Prostate gland (tissue), 2 donors: ENCODE measurements at regions not wholly inside any gene's neighbourhood (a gene's known extent, or its start where the extent isn't known, plus 50 kb on each side); places are given as distances from the start of the nearest gene placed in this dataset.

ENCODE experiments used
- DNase-seq: peaks from one replicate; pipeline ENCODE4 v3.0.0-alpha.2; 2019; ENCODE audit warnings: low spot score
- H3K27ac ChIP-seq, 2 donors: fragments of 200-600 bp; sonication (generic); 2 replicates each; pipeline ENCODE4 v1.5.1; 2017 to 2019
- H3K27me3 ChIP-seq: fragments of 200-600 bp; sonication (generic); replicated peaks from 2 replicates; pipeline ENCODE4 v1.5.1; 2019; ENCODE audit not compliant: insufficient read depth
- H3K36me3 ChIP-seq, 2 donors: fragments of 200-600 bp; sonication (generic); 1 replicate in 1 of 2; 2 replicates in 1 of 2; pipeline versions ENCODE4 v1.5.1 to v1.8.1; 2017 to 2019
- H3K4me1 ChIP-seq: fragments of 200-600 bp; sonication (generic); replicated peaks from 2 replicates; pipeline ENCODE4 v1.5.1; 2019
- H3K4me3 ChIP-seq, 2 donors: fragments of 200-600 bp; sonication (generic); 2 replicates each; pipeline ENCODE4 v1.5.1; 2017 to 2019
- H3K9me3 ChIP-seq: fragments of 200-600 bp; sonication (generic); 2 replicates; pipeline ENCODE4 v1.5.1; 2017
- POLR2A ChIP-seq: fragments of 450-650 bp; IDR thresholded peaks from one replicate; pipeline ENCODE4 v1.6.1; 2016; ENCODE audit warnings: antibody characterized with exemption, mild to moderate bottlenecking
- POLR2AphosphoS5 ChIP-seq: sonication (generic); formaldehyde crosslinking; IDR thresholded peaks from one replicate; pipeline ENCODE4 v1.6.1; 2017; ENCODE audit warnings: antibody characterized with exemption
- WGBS: methylation state at CpG from one replicate; pipeline ENCODE4 v1.1.5; 2018; 5-methylcytosine and 5-hydroxymethylcytosine counted together
- intact Hi-C: fragments of 100-400 bp; cut with DNase I; formaldehyde crosslinking; loops from one replicate; pipeline ENCODE4 v1.14.2; 2022
- TF ChIP-seq, protein P1 (sequence below), 4 experiments: fragments of 200-600 bp in 2 of 4; fragments of 450-650 bp in 2 of 4; sonication (generic) in 2 of 4; IDR thresholded peaks; 1 replicate in 3 of 4; 2 replicates in 1 of 4; pipeline ENCODE4 v1.5.1; 2016 to 2019; ENCODE audit warnings: antibody characterized with exemption in 4 of 4, mild to moderate bottlenecking in 2 of 4, moderate library complexity in 2 of 4

DNA sequence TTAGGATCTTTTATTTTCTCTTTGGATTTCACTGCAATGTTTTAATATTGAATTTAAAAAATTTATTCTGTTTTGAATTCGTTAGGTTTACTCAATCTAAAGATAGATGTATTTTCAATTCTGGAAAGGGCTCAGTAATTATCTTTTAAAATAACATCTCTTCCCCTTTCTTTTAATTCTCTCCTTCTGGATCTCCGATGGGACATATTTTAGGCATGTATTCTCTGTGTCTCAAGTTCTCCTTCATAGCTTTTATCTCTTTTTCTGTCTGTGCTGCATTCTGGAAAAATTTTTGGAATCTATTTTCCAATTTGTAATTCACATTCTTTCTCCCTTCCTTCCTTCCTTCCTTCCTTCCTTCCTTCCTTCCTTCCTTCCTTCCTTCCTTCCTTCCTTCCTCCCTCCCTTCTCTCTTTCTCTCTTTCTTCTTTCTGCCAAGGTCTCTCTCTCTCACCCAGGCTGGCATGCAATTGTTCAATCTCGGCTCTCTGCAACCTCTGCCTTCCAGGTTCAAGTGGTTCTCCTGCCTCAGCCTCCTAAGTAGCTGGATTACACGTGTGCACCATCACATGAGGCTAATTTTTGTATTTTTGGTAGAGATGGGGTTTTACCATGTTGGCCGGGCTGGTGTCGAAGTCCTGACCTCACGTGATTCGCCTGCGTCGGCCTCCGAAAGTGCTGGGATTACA is 98.5 kb upstream of the CTTNBP2 start:
- 84% methylated on average over 11 of the region's 11 CpGs for WGBS
- H3K36me3 ChIP-seq = no peaks in the 10 kb centered on the region
- no peak for DNase-seq
- no peak for TF ChIP-seq POLR2AphosphoS5
- TF ChIP-seq, protein P1, sequence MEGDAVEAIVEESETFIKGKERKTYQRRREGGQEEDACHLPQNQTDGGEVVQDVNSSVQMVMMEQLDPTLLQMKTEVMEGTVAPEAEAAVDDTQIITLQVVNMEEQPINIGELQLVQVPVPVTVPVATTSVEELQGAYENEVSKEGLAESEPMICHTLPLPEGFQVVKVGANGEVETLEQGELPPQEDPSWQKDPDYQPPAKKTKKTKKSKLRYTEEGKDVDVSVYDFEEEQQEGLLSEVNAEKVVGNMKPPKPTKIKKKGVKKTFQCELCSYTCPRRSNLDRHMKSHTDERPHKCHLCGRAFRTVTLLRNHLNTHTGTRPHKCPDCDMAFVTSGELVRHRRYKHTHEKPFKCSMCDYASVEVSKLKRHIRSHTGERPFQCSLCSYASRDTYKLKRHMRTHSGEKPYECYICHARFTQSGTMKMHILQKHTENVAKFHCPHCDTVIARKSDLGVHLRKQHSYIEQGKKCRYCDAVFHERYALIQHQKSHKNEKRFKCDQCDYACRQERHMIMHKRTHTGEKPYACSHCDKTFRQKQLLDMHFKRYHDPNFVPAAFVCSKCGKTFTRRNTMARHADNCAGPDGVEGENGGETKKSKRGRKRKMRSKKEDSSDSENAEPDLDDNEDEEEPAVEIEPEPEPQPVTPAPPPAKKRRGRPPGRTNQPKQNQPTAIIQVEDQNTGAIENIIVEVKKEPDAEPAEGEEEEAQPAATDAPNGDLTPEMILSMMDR (IDR thresholded peaks at IDR 0.05) = no peak
- no peak for TF ChIP-seq POLR2A
- intact Hi-C loops = no loop called here
- H3K27me3 ChIP-seq = no peaks in the 10 kb centered on the region
- no peaks in the 10 kb centered on the region for H3K4me1 ChIP-seq
- H3K4me3 ChIP-seq = no peak overlapping the region
- no peak overlapping the region for H3K27ac ChIP-seq
- no peaks in the 10 kb centered on the region for H3K9me3 ChIP-seq

DNA sequence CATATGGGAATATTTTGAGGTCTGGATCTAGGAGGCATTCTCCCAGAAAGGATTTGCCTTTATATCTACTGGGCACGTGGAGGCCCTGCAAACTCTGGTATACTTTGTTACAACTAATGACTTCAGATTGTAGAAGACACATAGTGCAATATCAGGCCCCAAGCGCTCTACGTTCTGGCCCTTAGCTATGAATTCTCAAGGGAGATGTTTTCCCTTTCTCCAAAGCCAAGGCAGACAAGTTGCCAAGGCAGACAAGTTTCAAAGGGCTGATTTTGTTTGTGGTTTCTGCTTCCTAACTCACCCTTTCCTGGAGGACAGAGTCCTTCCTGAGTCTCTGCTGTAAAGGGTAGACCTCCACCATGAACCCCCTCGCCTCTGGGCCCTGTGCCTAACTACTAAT is 99.4 kb upstream of the CTTNBP2 start:
- Histone ChIP-seq H3K27ac (no peak overlapping the region), H3K4me1 (no peaks in the 10 kb centered on the region), H3K27me3 (no peaks in the 10 kb centered on the region), H3K36me3 (no peaks in the 10 kb centered on the region), H3K4me3 (no peak overlapping the region), H3K9me3 (no peaks in the 10 kb centered on the region)
- no peak for DNase-seq
- intact Hi-C loops = no loop called here
- 45% methylated on average over 4 of the region's 4 CpGs for WGBS
- TF ChIP-seq POLR2A (no peak), POLR2AphosphoS5 (no peak)
- TF ChIP-seq, protein P1 (IDR thresholded peaks at IDR 0.05) = no peak

DNA sequence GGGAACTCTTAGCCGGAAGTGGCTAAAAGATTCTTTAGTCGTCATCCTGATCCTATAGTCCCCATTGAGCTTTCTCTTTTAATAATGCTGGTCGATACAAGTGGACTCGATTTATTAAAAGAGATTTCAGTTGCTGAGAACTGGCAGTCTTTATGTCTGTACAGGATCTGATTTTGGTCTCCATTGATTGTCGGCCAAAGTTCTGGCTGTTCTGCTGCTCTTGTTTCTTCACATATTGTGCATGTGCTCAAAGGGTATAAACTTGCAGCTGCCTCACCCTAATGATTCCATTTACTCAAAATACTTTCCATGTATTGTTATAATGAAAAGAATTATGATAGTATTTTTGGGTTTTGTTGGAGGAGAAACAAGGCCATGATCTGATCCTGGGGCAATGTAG is 100.7 kb upstream of the CTTNBP2 start:
- 72% methylated on average over 5 of the region's 5 CpGs for WGBS

DNA sequence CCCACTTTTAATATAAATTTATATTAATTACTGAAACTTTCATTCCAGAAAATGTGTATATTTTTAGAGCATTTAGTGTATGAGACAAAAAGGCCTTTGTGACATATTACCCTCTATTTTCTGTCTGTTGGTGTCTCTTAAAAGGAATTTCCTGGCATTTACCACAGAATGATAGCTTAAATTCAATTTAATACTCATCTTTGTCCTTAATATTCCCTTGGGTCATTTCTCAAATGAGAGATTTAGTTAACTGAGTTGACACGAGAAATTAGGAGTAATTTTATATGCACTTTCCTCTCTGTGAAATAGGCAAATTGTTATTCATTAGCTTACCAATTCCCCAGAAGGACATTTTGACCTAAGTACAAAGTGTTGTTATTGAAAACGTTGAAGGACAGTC is 101.7 kb upstream of the CTTNBP2 start:
- Histone ChIP-seq H3K4me1 (no peaks in the 10 kb centered on the region), H3K4me3 (no peak overlapping the region), H3K36me3 (no peaks in the 10 kb centered on the region), H3K27ac (no peak overlapping the region), H3K27me3 (no peaks in the 10 kb centered on the region), H3K9me3 (no peaks in the 10 kb centered on the region)
- DNase-seq = no peak
- 39% methylated on average over 2 of the region's 2 CpGs for WGBS
- intact Hi-C loops = no loop called here
- TF ChIP-seq POLR2A (no peak), POLR2AphosphoS5 (no peak)
- TF ChIP-seq, protein P1 (IDR thresholded peaks at IDR 0.05) = no peak

More for the DNA sequence above, 100.7 kb upstream of the CTTNBP2 start:
- Histone ChIP-seq H3K4me3 (no peak overlapping the region), H3K27ac (no peak overlapping the region), H3K27me3 (no peaks in the 10 kb centered on the region), H3K9me3 (no peaks in the 10 kb centered on the region), H3K36me3 (no peaks in the 10 kb centered on the region), H3K4me1 (no peaks in the 10 kb centered on the region)
- TF ChIP-seq POLR2AphosphoS5 = no peak
- TF ChIP-seq, protein P1 (IDR thresholded peaks at IDR 0.05) = no peak
- intact Hi-C loops = no loop called here
- DNase-seq = no peak

DNA sequence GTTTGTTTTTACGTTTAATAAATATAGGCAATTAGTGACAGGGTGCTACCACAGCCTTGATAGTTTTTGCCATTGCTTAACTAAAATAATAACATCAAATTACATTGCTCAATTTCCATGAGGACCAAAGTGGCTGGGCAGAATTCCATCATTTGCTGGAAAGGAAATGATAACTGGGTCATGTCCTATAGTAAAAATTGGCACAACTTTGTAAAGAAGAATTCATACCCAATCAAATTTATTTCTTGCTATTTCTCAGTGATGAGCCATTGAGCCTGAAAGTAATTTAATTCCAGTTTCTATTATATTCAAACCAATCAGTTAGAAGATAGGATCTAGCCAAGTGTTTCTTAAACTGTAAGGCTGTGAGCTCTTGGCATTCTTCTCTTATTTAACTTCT is 102.2 kb upstream of the CTTNBP2 start:
- Histone ChIP-seq H3K27me3 (no peaks in the 10 kb centered on the region), H3K9me3 (no peaks in the 10 kb centered on the region), H3K4me1 (no peaks in the 10 kb centered on the region), H3K27ac (no peak overlapping the region), H3K36me3 (no peaks in the 10 kb centered on the region), H3K4me3 (no peak overlapping the region)
- intact Hi-C loops = no loop called here
- WGBS = 47% methylated on average over 1 of the region's 1 CpG
- no peak for DNase-seq
- TF ChIP-seq, protein P1 (IDR thresholded peaks at IDR 0.05) = no peak
- TF ChIP-seq POLR2A (no peak), POLR2AphosphoS5 (no peak)
